Amniotic epithelial cell (primary cell): ENCODE measurements at regions not wholly inside any gene's neighbourhood (a gene's known extent, or its start where the extent isn't known, plus 50 kb on each side); places are given as distances from the start of the nearest gene placed in this dataset.
A peak's percentile ranks its signal among the peaks of the same experiment; 100 is the strongest.

ENCODE experiments used
- DNase-seq: peaks from one replicate; pipeline ENCODE4 v3.0.0-alpha.2; 2010; ENCODE audit warnings: low read depth

- DNase-seq, result no peak
Measured at GRCh38 chr20:56957737-56958553, 308.5 kb downstream of the BMP7 start.

- DNase-seq, result no peak
Measured at GRCh38 chr20:56964901-56965300, 301.5 kb downstream of the BMP7 start.

GRCh38 chr20:56967916-56968315, 298.5 kb downstream of the BMP7 start:
- DNase-seq, result no peak

GRCh38 chr20:56968376-56969048, 297.9 kb downstream of the BMP7 start:
- no peak for DNase-seq

- peak; percentile 3 for DNase-seq
Measured at GRCh38 chr20:56974499-56975250, 291.8 kb downstream of the BMP7 start.

- no peak for DNase-seq
Measured at GRCh38 chr20:56975838-56976237, 290.6 kb downstream of the BMP7 start.

GRCh38 chr20:56976336-56976735, 290.1 kb downstream of the BMP7 start:
- DNase-seq, result no peak

GRCh38 chr20:56978475-56978874, 288.0 kb downstream of the BMP7 start:
- no peak for DNase-seq

GRCh38 chr20:56979125-56979524, 287.3 kb downstream of the BMP7 start:
- DNase-seq, result no peak

- DNase-seq, result no peak
Measured at GRCh38 chr20:56981301-56981700, 285.1 kb downstream of the BMP7 start.

GRCh38 chr20:56983813-56984212, 282.6 kb downstream of the BMP7 start:
- DNase-seq, result no peak

GRCh38 chr20:56985066-56985685, 281.3 kb downstream of the BMP7 start:
- no peak for DNase-seq

- DNase-seq, result no peak
Measured at GRCh38 chr20:56986476-56986875, 280.0 kb downstream of the BMP7 start.

- peak; percentile 33 for DNase-seq
Measured at GRCh38 chr20:56986931-56987720, 279.3 kb downstream of the BMP7 start.

- no peak for DNase-seq
Measured at GRCh38 chr20:56987986-56988385, 278.5 kb downstream of the BMP7 start.

GRCh38 chr20:56988446-56988845, 278.0 kb downstream of the BMP7 start:
- DNase-seq, result no peak

GRCh38 chr20:56989516-56989915, 276.9 kb downstream of the BMP7 start:
- DNase-seq, result no peak

GRCh38 chr20:56993020-56993559, 273.4 kb downstream of the BMP7 start:
- DNase-seq, result no peak

GRCh38 chr20:56994006-56994405, 272.4 kb downstream of the BMP7 start:
- no peak for DNase-seq

- no peak for DNase-seq
Measured at GRCh38 chr20:56995149-56995548, 271.3 kb downstream of the BMP7 start.

GRCh38 chr20:56995635-56996075, 270.8 kb downstream of the BMP7 start:
- DNase-seq, result no peak
